D721Med (cell line): ENCODE measurements at regions not wholly inside any gene's neighbourhood (a gene's known extent, or its start where the extent isn't known, plus 50 kb on each side); places are given as distances from the start of the nearest gene placed in this dataset.

Experiments
- DNase-seq: peaks from one replicate; pipeline ENCODE4 v3.0.0; 2011; ENCODE audit warnings: low spot score; ENCODE audit not compliant: insufficient read length
- FAIRE-seq: peaks from 2 replicates; lab custom pipeline; 2011; peaks lifted over from hg19 to GRCh38; lab: Jason Lieb, UNC
- CTCF ChIP-seq: IDR thresholded peaks from 2 replicates; pipeline ENCODE4 v1.5.1; 2012; ENCODE audit warnings: mild to moderate bottlenecking, control low read depth; ENCODE audit not compliant: insufficient read depth; ENCODE audit errors: missing control alignments

GRCh38 chr3:20846066-20846465 lies 660.1 kb upstream of the SGO1 start:
- no peak for FAIRE-seq
- TF ChIP-seq CTCF: no peak
- DNase-seq: no peak

- FAIRE-seq: no peak
- DNase-seq: no peak
- TF ChIP-seq CTCF: no peak
Measured at GRCh38 chr3:20844851-20845250, 658.8 kb upstream of the SGO1 start.

GRCh38 chr3:20842594-20843436 lies 656.8 kb upstream of the SGO1 start:
- no peak for DNase-seq
- TF ChIP-seq CTCF: no peak
- peak; percentile 66 for FAIRE-seq

- no peak for FAIRE-seq
- TF ChIP-seq CTCF: no peak
- no peak for DNase-seq
Measured at GRCh38 chr3:20842002-20842401, 656.0 kb upstream of the SGO1 start.

GRCh38 chr3:20837676-20838302 lies 651.8 kb upstream of the SGO1 start:
- TF ChIP-seq CTCF: no peak
- DNase-seq (no peak), FAIRE-seq (no peak)

- DNase-seq: no peak
- FAIRE-seq: no peak
- no peak for TF ChIP-seq CTCF
Measured at GRCh38 chr3:20836801-20837200, 650.8 kb upstream of the SGO1 start.

- TF ChIP-seq CTCF: no peak
- FAIRE-seq (no peak), DNase-seq (no peak)
Measured at GRCh38 chr3:20832963-20833362, 647.0 kb upstream of the SGO1 start.
